GM12875 (cell line): ENCODE measurements at regions not wholly inside any gene's neighbourhood (a gene's known extent, or its start where the extent isn't known, plus 50 kb on each side); places are given as distances from the start of the nearest gene placed in this dataset.

Source experiments
- H3K4me3 ChIP-seq: one replicate; pipeline ENCODE4 v1.5.1; 2011; ENCODE audit warnings: low read depth, low read length, control low read depth
- CTCF ChIP-seq: IDR thresholded peaks from 2 replicates; pipeline ENCODE4 v1.5.1; 2011; ENCODE audit warnings: low read depth, mild to moderate bottlenecking, control low read depth, inconsistent platforms, low read length, moderate library complexity, borderline replicate concordance; ENCODE audit not compliant: insufficient read depth

DNA sequence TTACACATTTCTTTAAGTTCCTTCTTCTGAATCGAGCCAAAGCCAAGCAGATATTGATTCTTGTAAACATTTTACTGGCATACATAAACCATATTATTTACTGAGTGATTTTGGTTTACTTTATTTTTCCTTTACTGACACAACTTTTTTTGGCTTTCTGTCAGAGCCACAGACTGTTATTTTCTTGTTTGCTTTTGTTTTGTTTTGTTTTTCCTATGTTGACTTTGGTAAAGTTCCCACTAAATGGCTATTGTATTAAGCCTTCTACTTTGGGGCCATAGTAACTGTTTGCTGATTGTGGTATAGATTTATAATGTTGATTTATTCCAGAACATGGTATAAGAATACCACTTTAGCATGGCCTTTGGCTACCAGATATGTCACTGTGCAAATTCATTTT lies 419.4 kb downstream of the DCDC2C start:
- no peak overlapping the region for H3K4me3 ChIP-seq
- TF ChIP-seq CTCF = no peak

GRCh38 chr2:4130651-4131050 lies 427.3 kb downstream of the DCDC2C start:
- TF ChIP-seq CTCF = no peak

GRCh38 chr2:4134551-4135550 lies 431.5 kb downstream of the DCDC2C start:
- TF ChIP-seq CTCF = no peak
- no peak overlapping the region for H3K4me3 ChIP-seq

More at GRCh38 chr2:4130651-4131050, 427.3 kb downstream of the DCDC2C start:
- no peak overlapping the region for H3K4me3 ChIP-seq

DNA sequence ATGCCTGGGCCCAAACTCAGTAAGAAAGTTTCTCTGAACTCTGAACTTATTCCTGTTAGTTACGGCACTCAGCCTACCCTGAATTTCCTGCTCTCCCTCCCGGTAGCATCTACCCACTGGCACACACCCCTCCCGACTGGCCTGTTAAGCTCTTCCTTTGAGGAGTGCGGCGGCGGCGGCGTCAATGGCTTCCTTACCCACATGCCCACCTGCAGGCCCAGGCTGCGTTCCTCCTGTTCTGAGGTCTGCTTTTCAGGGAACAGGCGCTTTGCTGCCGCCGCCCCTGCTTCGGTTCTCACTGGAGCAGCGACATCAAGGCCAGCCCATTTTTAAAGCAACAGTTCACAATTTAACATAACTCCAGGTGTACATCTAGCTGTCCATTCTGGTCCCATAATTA lies 432.4 kb downstream of the DCDC2C start:
- no peak for TF ChIP-seq CTCF
- no peak overlapping the region for H3K4me3 ChIP-seq

DNA sequence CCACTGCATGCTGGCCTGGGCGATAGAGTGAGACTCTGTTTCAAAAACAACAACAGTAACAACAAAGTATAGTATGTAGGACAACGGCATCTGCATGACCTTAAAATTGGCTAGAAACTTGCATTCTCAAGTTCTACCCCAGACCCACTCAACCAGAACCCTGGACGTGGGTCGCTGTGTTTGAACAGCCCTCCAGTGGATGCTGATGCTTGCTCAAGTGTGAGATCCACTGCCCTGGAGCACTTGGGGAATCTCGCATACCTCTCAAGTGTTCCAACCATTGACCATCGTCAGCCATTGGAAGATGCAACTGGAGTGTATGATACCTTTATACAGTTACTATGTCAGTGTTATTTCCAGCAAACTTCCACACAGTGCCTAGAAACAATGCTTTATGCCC lies 435.9 kb downstream of the DCDC2C start:
- TF ChIP-seq CTCF = no peak
- H3K4me3 ChIP-seq = no peak overlapping the region

DNA sequence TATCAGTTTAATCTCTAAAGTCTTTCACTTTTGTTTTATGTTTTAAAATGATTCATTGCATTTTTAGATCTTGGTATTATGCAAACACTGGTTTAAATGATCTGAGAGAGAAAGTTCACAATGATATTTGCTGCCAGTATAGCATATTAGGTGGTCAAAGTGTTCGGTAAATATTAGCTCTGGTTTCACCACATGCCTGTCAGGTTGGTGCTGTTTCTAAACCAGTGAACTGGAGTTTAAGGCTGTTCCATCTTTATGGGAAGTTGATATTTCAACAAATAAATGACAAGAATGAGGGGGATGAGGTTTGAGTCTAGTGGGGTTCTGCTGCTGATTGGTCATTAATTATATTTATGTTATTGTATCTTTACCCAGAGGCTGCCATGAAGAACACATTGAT lies 436.4 kb downstream of the DCDC2C start:
- no peak overlapping the region for H3K4me3 ChIP-seq
- TF ChIP-seq CTCF = no peak
